ENCODE measurements at regions not wholly inside any gene's neighbourhood (a gene's known extent, or its start where the extent isn't known, plus 50 kb on each side); places are given as distances from the start of the nearest gene placed in this dataset.

GRCh38 chr11:123284454-123284853 lies 89.4 kb upstream of the CLMP start:
- TF ChIP-seq EZH2 (IDR thresholded peaks at IDR 0.05): no peak
- no peak for TF ChIP-seq POLR2AphosphoS5 (IDR thresholded peaks at IDR 0.05; ENCODE audit: borderline replicate concordance, low read depth, low read length)
- no peak for TF ChIP-seq FOXP2 (optimal IDR thresholded peaks at IDR 0.05; ENCODE audit: control extremely low read depth, extremely low read length, insufficient read depth)

Measured in SK-N-MC (cell line).